OCI-LY7 (cell line): ENCODE measurements at regions not wholly inside any gene's neighbourhood (a gene's known extent, or its start where the extent isn't known, plus 50 kb on each side); places are given as distances from the start of the nearest gene placed in this dataset.

Source experiments
- BruUV-seq: library from RNA; stranded (reverse); fragments of 400-500 nt; replicated peaks from 2 replicates; lab custom pipeline; 2021; lab: Mats Ljungman, UMichigan
- CTCF ChIA-PET: fragments of 300-600 bp; sonication (Branson Sonifier 250); formaldehyde crosslinking; loops from one replicate; lab custom pipeline; 2022; ENCODE audit warnings: antibody characterized with exemption; ENCODE audit not compliant: unreplicated experiment; lab: Charles Lee
- POLR2A ChIA-PET: fragments of 300-600 bp; sonication (Branson Sonifier 250); formaldehyde crosslinking; loops from one replicate; lab custom pipeline; 2022; ENCODE audit warnings: antibody characterized with exemption; lab: Charles Lee
- DNase-seq: peaks from one replicate; pipeline ENCODE4 v3.0.0-alpha.2; 2015; ENCODE audit warnings: low spot score
- H2AFZ ChIP-seq: fragments of 200-600 bp; sonication (generic), shearing (Covaris generic); 2 replicates; pipeline ENCODE4 v1.6.1; 2014; ENCODE audit warnings: mild to moderate bottlenecking, antibody characterized with exemption, low read length, moderate library complexity
- H3K27ac ChIP-seq: fragments of 200-600 bp; sonication (generic); 2 replicates; pipeline ENCODE4 v1.5.1; 2014; ENCODE audit warnings: mixed run types, low read depth, mild to moderate bottlenecking, moderate library complexity, low read length, inconsistent platforms; ENCODE audit not compliant: poor library complexity, severe bottlenecking
- H3K36me3 ChIP-seq: fragments of 200-600 bp; sonication (generic); 2 replicates; pipeline ENCODE4 v1.6.1; 2014; ENCODE audit warnings: mild to moderate bottlenecking, antibody characterized with exemption, low read length, moderate library complexity, mixed read lengths; ENCODE audit not compliant: insufficient read depth
- H3K4me1 ChIP-seq: fragments of 200-600 bp; sonication (generic); 2 replicates; pipeline ENCODE4 v1.5.1; 2014; ENCODE audit warnings: mild to moderate bottlenecking, low read length; ENCODE audit not compliant: insufficient read depth, poor library complexity, severe bottlenecking
- H3K4me2 ChIP-seq: fragments of 200-600 bp; sonication (generic); 2 replicates; pipeline ENCODE4 v1.6.1; 2014; ENCODE audit warnings: mild to moderate bottlenecking, low read length
- H3K4me3 ChIP-seq: fragments of 200-600 bp; sonication (generic); 2 replicates; pipeline ENCODE4 v1.5.1; 2014; ENCODE audit warnings: mild to moderate bottlenecking, low read depth, low read length; ENCODE audit not compliant: poor library complexity, severe bottlenecking
- H3K79me2 ChIP-seq: fragments of 200-600 bp; sonication (generic); 2 replicates; pipeline ENCODE4 v1.6.1; 2016; ENCODE audit warnings: low read depth, mild to moderate bottlenecking, low read length, moderate library complexity, mixed read lengths; ENCODE audit not compliant: insufficient read depth
- H3K9me2 ChIP-seq: fragments of 200-600 bp; sonication (generic); 2 replicates; pipeline ENCODE4 v1.6.1; 2016; ENCODE audit warnings: mild to moderate bottlenecking, low read length, mixed read lengths; ENCODE audit not compliant: insufficient read depth
- H3K9me3 ChIP-seq: fragments of 200-600 bp; sonication (generic); 2 replicates; pipeline ENCODE4 v1.6.1; 2014; ENCODE audit warnings: mild to moderate bottlenecking, mixed run types, low read length, mixed read lengths
- H4K20me1 ChIP-seq: fragments of 200-600 bp; sonication (generic); 2 replicates; pipeline ENCODE4 v1.6.1; 2014; ENCODE audit warnings: mild to moderate bottlenecking, antibody characterized with exemption, low read length, moderate library complexity, mixed read lengths; ENCODE audit not compliant: insufficient read depth
- CTCF ChIP-seq: fragments of 200-600 bp; sonication (generic); conservative IDR thresholded peaks from 2 replicates; pipeline ENCODE4 v1.5.1; 2014; ENCODE audit warnings: mild to moderate bottlenecking, antibody characterized with exemption, low read length, moderate library complexity, mixed read lengths
- EZH2phosphoT487 ChIP-seq: fragments of 200-600 bp; sonication (generic); IDR thresholded peaks from 2 replicates; pipeline ENCODE4 v1.6.1; 2018; ENCODE audit warnings: low read depth, borderline replicate concordance, mild to moderate bottlenecking, mixed run types, antibody characterized with exemption, low read length, moderate library complexity, mixed read lengths
- intact Hi-C: fragments of 100-400 bp; cut with micrococcal nuclease; formaldehyde crosslinking; loops from one replicate; pipeline ENCODE4 v1.10.0; 2022; ENCODE audit not compliant: unreplicated experiment

- H3K4me3 ChIP-seq, result no peak overlapping the region
- intact Hi-C loops, result no loop called here
- no peaks in the 10 kb centered on the region for H3K79me2 ChIP-seq
- H3K4me1 ChIP-seq, result peaks cover 8% of the 10 kb centered on the region
- TF ChIP-seq EZH2phosphoT487 (no peak), CTCF (no peak)
- no peak overlapping the region for H2AFZ ChIP-seq
- H3K9me2 ChIP-seq, result no peaks in the 10 kb centered on the region
- no peak for DNase-seq
- no TSS peak for BruUV-seq
- no peaks in the 10 kb centered on the region for H4K20me1 ChIP-seq
- H3K4me2 ChIP-seq, result no peak overlapping the region
- ChIA-PET POLR2A (no interaction called here), CTCF (interaction anchor here (0.6 kb wide), 1 partner anchor 173 kb away, joined by 3 read pairs; no protein-coding TSS in a partner anchor)
- no peaks in the 10 kb centered on the region for H3K36me3 ChIP-seq
- H3K9me3 ChIP-seq, result no peaks in the 10 kb centered on the region
- no peak overlapping the region for H3K27ac ChIP-seq
Measured at GRCh38 chr11:45092901-45093760, 53.3 kb upstream of the PRDM11 start.

GRCh38 chr11:45093761-45094455 is 52.5 kb upstream of the PRDM11 start:
- CTCF ChIA-PET, result no interaction called here
- no peaks in the 10 kb centered on the region for H3K9me3 ChIP-seq
- no peak for DNase-seq
- H3K4me2 ChIP-seq, result no peak overlapping the region
- H3K4me1 ChIP-seq, result peaks cover 8% of the 10 kb centered on the region
- H3K79me2 ChIP-seq, result no peaks in the 10 kb centered on the region
- no peak for TF ChIP-seq EZH2phosphoT487
- no peak for TF ChIP-seq CTCF
- H3K9me2 ChIP-seq, result no peaks in the 10 kb centered on the region
- H3K36me3 ChIP-seq, result no peaks in the 10 kb centered on the region
- intact Hi-C loops, result no loop called here
- H4K20me1 ChIP-seq, result no peaks in the 10 kb centered on the region; the same call in 1 of the 2 replicates
- POLR2A ChIA-PET, result no interaction called here
- H2AFZ ChIP-seq, result no peak overlapping the region
- no peak overlapping the region for H3K4me3 ChIP-seq
- no TSS peak for BruUV-seq
- H3K27ac ChIP-seq, result no peak overlapping the region
